ENCODE measurements at regions not wholly inside any gene's neighbourhood (a gene's known extent, or its start where the extent isn't known, plus 50 kb on each side); places are given as distances from the start of the nearest gene placed in this dataset.

- no peak for TF ChIP-seq CTCF (IDR thresholded peaks at IDR 0.05)
- TF ChIP-seq POLR2A (IDR thresholded peaks at IDR 0.05), result no peak
Observed at GRCh38 chr15:97706059-97706458, 254.4 kb upstream of the ARRDC4 start.
